Neuronal stem cell (in vitro differentiated cells): ENCODE measurements at regions not wholly inside any gene's neighbourhood (a gene's known extent, or its start where the extent isn't known, plus 50 kb on each side); places are given as distances from the start of the nearest gene placed in this dataset.

Experiments used
- DNase-seq: peaks from one replicate; pipeline ENCODE4 v3.0.0-alpha.2; 2013; ENCODE audit warnings: low spot score
- H2AFZ ChIP-seq: one replicate; pipeline ENCODE4 v1.6.1; 2013; ENCODE audit warnings: mild to moderate bottlenecking, low read length, inconsistent platforms
- H2AK5ac ChIP-seq: 2 replicates; pipeline ENCODE4 v1.6.1; 2013; ENCODE audit warnings: low read depth, mild to moderate bottlenecking, inconsistent platforms, low read length, moderate library complexity, mixed read lengths
- H2BK120ac ChIP-seq: 2 replicates; pipeline ENCODE4 v1.6.1; 2013; ENCODE audit warnings: low read depth, mild to moderate bottlenecking, inconsistent platforms, low read length, moderate library complexity, mixed read lengths
- H2BK12ac ChIP-seq: one replicate; pipeline ENCODE4 v1.6.1; 2013; ENCODE audit warnings: low read length, inconsistent platforms
- H2BK15ac ChIP-seq: 2 replicates; pipeline ENCODE4 v1.6.1; 2013; ENCODE audit warnings: mild to moderate bottlenecking, low read length, inconsistent platforms, mixed read lengths
- H2BK5ac ChIP-seq: one replicate; pipeline ENCODE4 v1.6.1; 2013; ENCODE audit warnings: inconsistent platforms, mild to moderate bottlenecking, low read length, moderate library complexity
- H3K14ac ChIP-seq: one replicate; pipeline ENCODE4 v1.6.1; 2013; ENCODE audit warnings: low read length, inconsistent platforms
- H3K18ac ChIP-seq: 2 replicates; pipeline ENCODE4 v1.6.1; 2013; ENCODE audit warnings: low read length, inconsistent platforms
- H3K23ac ChIP-seq: 2 replicates; pipeline ENCODE4 v1.6.1; 2013; ENCODE audit warnings: low read depth, mild to moderate bottlenecking, mixed read lengths, low read length, inconsistent platforms; ENCODE audit not compliant: poor library complexity
- H3K27ac ChIP-seq: replicated peaks from 3 replicates; pipeline ENCODE4 v1.5.1; 2013; ENCODE audit warnings: low read length, inconsistent platforms
- H3K27me3 ChIP-seq, 3 experiments: 2 replicates each; pipeline ENCODE4 v1.6.1; 2013; ENCODE audit warnings: low read length in 3 of 3, mild to moderate bottlenecking in 2 of 3, inconsistent platforms in 1 of 3, low read depth in 1 of 3, mixed read lengths in 1 of 3, moderate library complexity in 1 of 3; ENCODE audit not compliant: control insufficient read depth in 3 of 3, insufficient read depth in 3 of 3
- H3K36me3 ChIP-seq, 2 donors: replicated peaks in 1 of 2; 2 replicates each; pipeline ENCODE4 v1.6.1; 2013; ENCODE audit warnings: low read length in 2 of 2; ENCODE audit not compliant: control insufficient read depth in 2 of 2, insufficient read depth in 2 of 2
- H3K4ac ChIP-seq: 2 replicates; pipeline ENCODE4 v1.6.1; 2013; ENCODE audit warnings: inconsistent platforms, mild to moderate bottlenecking, low read length, moderate library complexity
- H3K4me1 ChIP-seq, 2 donors: 1 replicate in 1 of 2; 2 replicates in 1 of 2; pipeline ENCODE4 v1.6.1; 2013; ENCODE audit warnings: low read length in 2 of 2, low read depth in 1 of 2; ENCODE audit not compliant: control insufficient read depth in 2 of 2, insufficient read depth in 1 of 2
- H3K4me2 ChIP-seq: one replicate; pipeline ENCODE4 v1.6.1; 2013; ENCODE audit warnings: mild to moderate bottlenecking, low read length, inconsistent platforms; ENCODE audit not compliant: insufficient read depth, poor library complexity, severe bottlenecking
- H3K4me3 ChIP-seq, 2 donors: 2 replicates each; pipeline ENCODE4 v1.5.1; 2013; ENCODE audit warnings: low read length in 2 of 2, mild to moderate bottlenecking in 2 of 2, inconsistent platforms in 1 of 2, moderate library complexity in 1 of 2
- H3K79me1 ChIP-seq: one replicate; pipeline ENCODE4 v1.6.1; 2013; ENCODE audit warnings: low read depth, mild to moderate bottlenecking, inconsistent platforms, low read length, moderate library complexity
- H3K9ac ChIP-seq: one replicate; pipeline ENCODE4 v1.6.1; 2013; ENCODE audit warnings: mild to moderate bottlenecking, low read depth, low read length, inconsistent platforms; ENCODE audit not compliant: poor library complexity
- H3K9me3 ChIP-seq, 2 donors: replicated peaks in 1 of 2; 2 replicates each; pipeline versions ENCODE3 to v1.6.1; 2013; ENCODE audit warnings: low read length in 2 of 2, mild to moderate bottlenecking in 2 of 2, inconsistent platforms in 1 of 2, low read depth in 1 of 2, mixed read lengths in 1 of 2, moderate library complexity in 1 of 2; ENCODE audit not compliant: control insufficient read depth in 2 of 2, insufficient read depth in 1 of 2
- H4K8ac ChIP-seq: one replicate; pipeline ENCODE4 v1.6.1; 2013; ENCODE audit warnings: low read depth, mild to moderate bottlenecking, inconsistent platforms, low read length, moderate library complexity
- H4K91ac ChIP-seq: one replicate; pipeline ENCODE4 v1.6.1; 2013; ENCODE audit warnings: low read length, low read depth, mild to moderate bottlenecking, inconsistent platforms; ENCODE audit not compliant: poor library complexity
- WGBS, 2 donors: extraction: QIAGEN DNeasy Blood & Tissue Kit; methylation state at CpG; one replicate each; pipeline ENCODE4 v1.1.7; 2013; ENCODE audit warnings: missing lambda C conversion rate in 2 of 2, mixed read lengths in 1 of 2; ENCODE audit not compliant: insufficient read length in 2 of 2, insufficient replicate concordance in 1 of 2; ENCODE audit errors: extremely low coverage in 2 of 2; 5-methylcytosine and 5-hydroxymethylcytosine counted together

GRCh38 chr12:74455429-74455828, 82.2 kb upstream of the ATXN7L3B start:
- no peaks in the 10 kb centered on the region for H3K27me3 ChIP-seq
- no peak overlapping the region for H2AK5ac ChIP-seq
- no peak overlapping the region for H3K18ac ChIP-seq
- no peak overlapping the region for H4K91ac ChIP-seq
- H3K4me1 ChIP-seq = no peaks in the 10 kb centered on the region
- H3K27ac ChIP-seq = no peak overlapping the region
- H3K36me3 ChIP-seq = no peaks in the 10 kb centered on the region
- no peak overlapping the region for H3K4ac ChIP-seq
- 100% methylated on average over 2 of the region's 3 CpGs; no CpG with 5 or more reads in 1 of the 2 donors for WGBS, 2 donors
- no peak overlapping the region for H3K4me3 ChIP-seq
- no peaks in the 10 kb centered on the region for H3K79me1 ChIP-seq
- H3K4me2 ChIP-seq = no peak overlapping the region
- H2AFZ ChIP-seq = no peak overlapping the region
- H2BK120ac ChIP-seq = no peak overlapping the region
- no peak overlapping the region for H3K9ac ChIP-seq
- H3K9me3 ChIP-seq = no peaks in the 10 kb centered on the region
- H3K23ac ChIP-seq = no peak overlapping the region
- no peak overlapping the region for H2BK12ac ChIP-seq
- H2BK15ac ChIP-seq = no peak overlapping the region
- H2BK5ac ChIP-seq = no peak overlapping the region
- DNase-seq = no peak
- no peak overlapping the region for H3K14ac ChIP-seq
- H4K8ac ChIP-seq = no peak overlapping the region

DNA sequence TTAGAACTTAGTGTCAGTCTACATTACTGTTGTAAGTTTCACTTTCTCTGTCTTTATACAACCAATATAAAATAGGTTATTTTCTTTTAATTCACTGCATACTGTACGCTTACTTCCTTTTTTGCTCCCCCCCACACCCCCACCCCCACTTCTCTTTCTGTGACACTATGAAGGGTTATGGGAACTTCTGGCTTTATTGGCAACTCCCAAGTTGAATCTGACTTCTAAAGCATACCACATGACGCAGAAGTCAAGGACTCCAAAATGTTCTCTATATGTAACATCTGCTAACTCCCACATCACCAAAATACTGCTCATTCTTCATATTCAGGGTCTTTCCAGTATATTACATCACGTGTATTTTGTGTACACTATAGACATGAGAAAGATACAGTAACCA, 81.2 kb upstream of the ATXN7L3B start:
- Histone ChIP-seq H2BK15ac (no peak overlapping the region), H3K4me2 (no peak overlapping the region), H3K18ac (no peak overlapping the region), H3K14ac (no peak overlapping the region), H2BK120ac (no peak overlapping the region), H3K4ac (no peak overlapping the region), H2AK5ac (no peak overlapping the region), H2BK12ac (no peak overlapping the region), H2AFZ (no peak overlapping the region), H3K4me1 (no peaks in the 10 kb centered on the region), H3K27ac (no peak overlapping the region), H3K9me3 (no peaks in the 10 kb centered on the region), H3K23ac (no peak overlapping the region), H3K27me3 (no peaks in the 10 kb centered on the region), H3K4me3 (no peak overlapping the region), H2BK5ac (no peak overlapping the region), H3K9ac (no peak overlapping the region), H3K36me3 (no peaks in the 10 kb centered on the region), H4K8ac (no peak overlapping the region), H3K79me1 (no peaks in the 10 kb centered on the region), H4K91ac (no peak overlapping the region)
- DNase-seq = no peak
- WGBS, 2 donors = no CpG with 5 or more reads among the region's 3 CpGs

DNA sequence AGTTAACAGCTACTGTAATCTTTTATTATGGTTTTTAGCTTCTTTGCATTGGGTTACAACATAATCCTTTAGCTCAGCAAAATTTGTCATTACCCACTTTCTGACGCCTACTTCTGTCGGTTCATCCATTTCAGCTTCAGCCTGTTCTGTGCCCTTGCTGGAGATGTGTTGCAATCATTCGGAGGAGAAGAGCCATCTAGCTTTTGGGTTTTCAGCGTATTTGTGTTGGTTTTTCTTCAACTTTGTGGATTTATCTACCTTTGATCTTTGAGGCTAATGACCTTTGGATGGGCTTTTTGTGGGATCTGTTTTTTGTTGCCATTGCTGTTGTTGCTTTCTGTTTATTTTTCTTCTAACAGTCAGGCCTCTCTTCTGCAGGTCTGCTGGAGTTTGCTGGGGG, 69.2 kb upstream of the ATXN7L3B start:
- Histone ChIP-seq H3K79me1 (no peaks in the 10 kb centered on the region), H2BK5ac (no peak overlapping the region), H4K8ac (no peak overlapping the region), H3K9me3 (no peaks in the 10 kb centered on the region), H3K27me3 (no peaks in the 10 kb centered on the region), H3K23ac (no peak overlapping the region), H3K36me3 (no peaks in the 10 kb centered on the region), H3K4ac (no peak overlapping the region), H3K27ac (no peak overlapping the region), H2BK120ac (no peak overlapping the region), H2AK5ac (no peak overlapping the region), H3K4me3 (no peak overlapping the region), H2BK15ac (no peak overlapping the region), H2BK12ac (no peak overlapping the region), H3K4me1 (no peaks in the 10 kb centered on the region), H4K91ac (no peak overlapping the region), H2AFZ (no peak overlapping the region), H3K14ac (no peak overlapping the region), H3K18ac (no peak overlapping the region), H3K9ac (no peak overlapping the region), H3K4me2 (no peak overlapping the region)
- WGBS, 2 donors = no CpG with 5 or more reads among the region's 4 CpGs
- DNase-seq = no peak

- DNase-seq = no peak
Measured at GRCh38 chr12:74476234-74476633, 61.4 kb upstream of the ATXN7L3B start.

More at GRCh38 chr12:74476234-74476633, 61.4 kb upstream of the ATXN7L3B start:
- Histone ChIP-seq H3K23ac (no peak overlapping the region), H3K4ac (no peak overlapping the region), H3K4me1 (no peaks in the 10 kb centered on the region), H2BK120ac (no peak overlapping the region), H3K9ac (no peak overlapping the region), H3K79me1 (no peaks in the 10 kb centered on the region), H2AK5ac (no peak overlapping the region), H2BK12ac (no peak overlapping the region), H3K27ac (no peak overlapping the region), H2BK15ac (no peak overlapping the region), H2BK5ac (no peak overlapping the region), H3K27me3 (no peaks in the 10 kb centered on the region), H3K36me3 (no peaks in the 10 kb centered on the region), H3K4me3 (no peak overlapping the region), H3K9me3 (no peaks in the 10 kb centered on the region), H3K18ac (no peak overlapping the region), H4K91ac (no peak overlapping the region), H2AFZ (no peak overlapping the region), H3K4me2 (no peak overlapping the region), H4K8ac (no peak overlapping the region), H3K14ac (no peak overlapping the region)
- WGBS, 2 donors = no CpG with 5 or more reads among the region's 1 CpG
